ENCODE measurements at regions not wholly inside any gene's neighbourhood (a gene's known extent, or its start where the extent isn't known, plus 50 kb on each side); places are given as distances from the start of the nearest gene placed in this dataset.

- no peak for DNase-seq
Observed at GRCh38 chr1:219113261-219113660, 60.4 kb upstream of the LYPLAL1 start.

DNA sequence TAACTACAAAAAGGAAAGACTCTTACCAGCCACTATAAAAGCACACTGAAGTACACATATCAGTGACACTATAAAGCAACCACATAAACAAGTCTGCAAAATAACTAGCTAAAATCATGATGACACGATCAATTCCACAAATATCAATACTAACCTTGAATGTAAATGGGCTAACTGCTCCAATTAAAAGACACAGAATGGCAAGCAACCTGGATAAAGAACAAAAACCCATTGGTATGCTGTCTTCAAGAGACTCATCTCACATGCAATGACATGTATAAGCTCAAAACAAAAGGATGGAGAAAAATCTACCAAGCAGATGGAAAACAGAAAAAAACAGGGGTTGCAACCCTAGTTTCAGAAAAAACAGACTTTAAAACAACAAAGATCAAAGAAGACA is 59.7 kb upstream of the LYPLAL1 start:
- DNase-seq: no peak

DNA sequence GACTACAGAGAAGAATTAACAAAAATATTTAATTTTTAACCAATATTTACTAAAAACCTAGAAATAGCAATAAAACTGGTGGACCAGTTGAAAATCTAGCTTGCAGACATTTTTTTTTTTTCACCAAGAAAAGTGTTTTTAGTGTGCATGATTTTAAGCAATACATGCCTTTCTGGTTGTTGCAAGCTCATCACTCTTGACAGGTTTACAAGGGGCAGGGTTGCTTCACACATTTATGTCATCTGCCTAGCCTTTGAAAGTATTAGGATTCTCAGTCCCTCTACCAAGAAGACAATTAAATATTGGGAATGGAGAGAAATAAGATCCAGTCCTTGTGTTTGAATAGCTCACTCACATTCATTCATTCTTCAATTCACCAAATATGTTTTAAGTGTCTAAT is 53.8 kb upstream of the LYPLAL1 start:
- DNase-seq: no peak

- no peak for DNase-seq
Observed at GRCh38 chr1:219120624-219121544, 52.8 kb upstream of the LYPLAL1 start.

DNA sequence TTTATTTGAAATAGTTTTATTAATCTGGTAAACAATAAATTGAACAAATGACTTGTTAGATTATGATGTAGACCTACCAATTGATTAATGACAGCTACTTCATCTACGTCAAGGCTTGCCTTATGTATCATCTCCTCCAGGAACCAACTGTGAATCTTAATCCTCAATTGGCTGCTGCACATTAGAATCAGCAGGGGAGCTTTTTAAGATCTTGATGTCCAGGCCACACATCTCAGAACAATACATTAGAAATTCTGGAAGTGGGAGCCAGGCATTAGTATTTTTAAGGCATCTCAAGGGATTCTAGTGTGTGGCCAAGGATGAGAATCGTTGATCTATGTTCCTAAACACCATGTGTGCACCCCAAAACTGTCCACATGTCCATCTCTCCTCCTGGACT is 52.0 kb upstream of the LYPLAL1 start:
- DNase-seq: no peak

GRCh38 chr1:219123036-219123435 is 50.6 kb upstream of the LYPLAL1 start:
- no peak for DNase-seq

Data from NCI-H1417 treated with DMSO at 0.1 percent for 48 hours (cell line).